ENCODE measurements at regions not wholly inside any gene's neighbourhood (a gene's known extent, or its start where the extent isn't known, plus 50 kb on each side); places are given as distances from the start of the nearest gene placed in this dataset.

GRCh38 chr4:18568600-18568999, 547.0 kb upstream of the LCORL start:
- TF ChIP-seq POLR2A (IDR thresholded peaks at IDR 0.05) (no peak), CTCF (IDR thresholded peaks at IDR 0.05) (peak in 5 of 6 experiments; percentile 10 to 56 (median 41))
- Histone ChIP-seq H3K4me3 (no peak overlapping the region), H3K4me1 (replicated peaks in 1 of 2) (peaks cover 0 to 7% of the 10 kb centered on the region in 2 donors), H3K36me3 (replicated peaks in 1 of 2) (no peaks in the 10 kb centered on the region), H3K9me3 (replicated peaks in 1 of 3) (no peaks in the 10 kb centered on the region), H3K27me3 (no peaks in the 10 kb centered on the region), H3K27ac (no peak overlapping the region)
- 30 to 47% (median 36%) methylated on average over 2 of the region's 2 CpGs for WGBS, 4 donors
- no peak for DNase-seq
- intact Hi-C loops (cut with DNase I), result no loop called here

- 60 to 66% (median 63%) methylated on average over 9 of the region's 9 CpGs for WGBS, 4 donors
- intact Hi-C loops (cut with DNase I), result no loop called here
- no peak overlapping the region for H3K27ac ChIP-seq
- H3K4me3 ChIP-seq, result no peak overlapping the region
- DNase-seq, result peak; percentile 47 to 80 (median 77)
- H3K9me3 ChIP-seq (replicated peaks in 1 of 3), result no peaks in the 10 kb centered on the region
- H3K36me3 ChIP-seq (replicated peaks in 1 of 2), result no peaks in the 10 kb centered on the region
- TF ChIP-seq POLR2A (IDR thresholded peaks at IDR 0.05) (no peak), CTCF (IDR thresholded peaks at IDR 0.05) (no peak)
- H3K4me1 ChIP-seq (replicated peaks in 1 of 2), result peaks cover 0 to 7% of the 10 kb centered on the region in 2 donors
- no peaks in the 10 kb centered on the region for H3K27me3 ChIP-seq
These were observed 545.6 kb upstream of the LCORL start for GRCh38 chr4:18566970-18567799.

GRCh38 chr4:18559492-18559891, 537.9 kb upstream of the LCORL start:
- Histone ChIP-seq H3K9me3 (replicated peaks in 1 of 3) (no peaks in the 10 kb centered on the region), H3K36me3 (replicated peaks in 1 of 2) (no peaks in the 10 kb centered on the region), H3K4me3 (no peak overlapping the region), H3K4me1 (replicated peaks in 1 of 2) (no peaks in the 10 kb centered on the region), H3K27me3 (no peaks in the 10 kb centered on the region), H3K27ac (no peak overlapping the region)
- WGBS, 4 donors, result 79 to 90% (median 87%) methylated on average over 2 to 3 of the region's 3 CpGs
- no peak for TF ChIP-seq POLR2A (IDR thresholded peaks at IDR 0.05)
- TF ChIP-seq CTCF (IDR thresholded peaks at IDR 0.05), result no peak
- intact Hi-C loops (cut with DNase I), result no loop called here
- DNase-seq, result no peak

GRCh38 chr4:18556402-18556801, 534.8 kb upstream of the LCORL start:
- Histone ChIP-seq H3K27ac (no peak overlapping the region), H3K36me3 (replicated peaks in 1 of 2) (no peaks in the 10 kb centered on the region), H3K9me3 (replicated peaks in 1 of 3) (no peaks in the 10 kb centered on the region), H3K4me1 (replicated peaks in 1 of 2) (no peaks in the 10 kb centered on the region), H3K4me3 (no peak overlapping the region), H3K27me3 (no peaks in the 10 kb centered on the region)
- intact Hi-C loops (cut with DNase I), result no loop called here
- DNase-seq, result no peak
- 77 to 95% (median 86%) methylated on average over 1 of the region's 1 CpG for WGBS, 4 donors
- TF ChIP-seq POLR2A (IDR thresholded peaks at IDR 0.05) (no peak), CTCF (IDR thresholded peaks at IDR 0.05) (no peak)

Data from adrenal gland (tissue), 9 donors.